Loucy (cell line): ENCODE measurements at regions not wholly inside any gene's neighbourhood (a gene's known extent, or its start where the extent isn't known, plus 50 kb on each side); places are given as distances from the start of the nearest gene placed in this dataset.

Source experiments
- CTCF ChIP-seq: fragments of 200-600 bp; sonication (generic); conservative IDR thresholded peaks from 2 replicates; pipeline ENCODE4 v1.5.1; 2014; ENCODE audit warnings: mild to moderate bottlenecking, antibody characterized with exemption, low read length
- EZH2phosphoT487 ChIP-seq: fragments of 200-600 bp; IDR thresholded peaks from 2 replicates; pipeline ENCODE4 v1.6.1; 2018; ENCODE audit warnings: antibody characterized with exemption, mild to moderate bottlenecking, moderate library complexity, borderline replicate concordance

GRCh38 chr14:101082036-101082435 is 178.5 kb upstream of the RTL1 start:
- TF ChIP-seq CTCF = no peak
- TF ChIP-seq EZH2phosphoT487 = no peak
